A549 (cell line): ENCODE measurements at regions not wholly inside any gene's neighbourhood (a gene's known extent, or its start where the extent isn't known, plus 50 kb on each side); places are given as distances from the start of the nearest gene placed in this dataset.
"Not testable (repeated sequence)": the region's sequence is repeated elsewhere in the genome, so short reads cannot be mapped to it uniquely, and the experiment has no call there.

ENCODE experiments used
- ATAC-seq, 2 experiments: fragments of 200-7000 bp in 1 of 2; fragments of >200 bp in 1 of 2; cut with Nextera tagmentation in 1 of 2; cut with Tn5 transposase in 1 of 2; 3 replicates each; pipeline versions ENCODE4 v1.8.0 to v1.9.1; 2018 to 2020; ENCODE audit warnings: mild to moderate bottlenecking in 1 of 2, moderate library complexity in 1 of 2
- CTCF ChIA-PET: fragments of 300-600 bp; sonication (Branson Sonifier 250); formaldehyde crosslinking; extraction: SDS; loops from one replicate; lab custom pipeline; 2021; ENCODE audit warnings: antibody characterized with exemption, inconsistent platforms; lab: Yijun Ruan, JAX
- POLR2A ChIA-PET: fragments of 350-600 bp; formaldehyde crosslinking; extraction: SDS; loops from one replicate; lab custom pipeline; 2021; ENCODE audit warnings: antibody characterized with exemption, inconsistent platforms; lab: Yijun Ruan, JAX
- DNase-seq, 2 experiments: peaks; one replicate each; pipeline versions ENCODE4 v3.0.0 to v3.0.0-alpha.2; 2011 to 2016; ENCODE audit warnings: low read depth in 1 of 2, low spot score in 1 of 2
- FAIRE-seq: peaks from 2 replicates; lab custom pipeline; 2011; peaks lifted over from hg19 to GRCh38; lab: Jason Lieb, UNC
- H3K27ac ChIP-seq, 2 experiments: fragments of >200 bp; sonication (Bioruptor Twin); formaldehyde crosslinking; 3 replicates each; pipeline ENCODE4 v1.5.1; 2016 to 2017
- H3K4me1 ChIP-seq: fragments of >200 bp; sonication (Bioruptor Twin); formaldehyde crosslinking; 3 replicates; pipeline ENCODE4 v1.6.1; 2016
- H3K4me2 ChIP-seq: fragments of >200 bp; sonication (Bioruptor Twin); formaldehyde crosslinking; 3 replicates; pipeline ENCODE4 v1.6.1; 2016
- H3K4me3 ChIP-seq: fragments of >200 bp; sonication (Bioruptor Twin); formaldehyde crosslinking; 3 replicates; pipeline ENCODE4 v1.5.1; 2016
- H3K9me3 ChIP-seq: fragments of >200 bp; sonication (Bioruptor Twin); formaldehyde crosslinking; 3 replicates; pipeline ENCODE4 v1.6.1; 2016
- CBX2 ChIP-seq: fragments of 200-600 bp; sonication (generic); IDR thresholded peaks from 2 replicates; pipeline ENCODE4 v1.6.1; 2016; ENCODE audit warnings: low read depth, mild to moderate bottlenecking, borderline replicate concordance
- CHD2 ChIP-seq: fragments of 150-350 bp; IDR thresholded peaks from 2 replicates; pipeline ENCODE4 v1.6.1; 2014; ENCODE audit warnings: low read length; ENCODE audit not compliant: partially characterized antibody
- FOSL2 ChIP-seq, 2 experiments: fragments of 450-650 bp in 1 of 2; fragments of >200 bp in 1 of 2; sonication (Bioruptor Twin) in 1 of 2; formaldehyde crosslinking; IDR thresholded peaks; 2 replicates each; pipeline versions ENCODE4 v1.5.0 to v1.6.1; 2016 to 2020; ENCODE audit warnings: mild to moderate bottlenecking in 1 of 2, moderate library complexity in 1 of 2
- HDAC2 ChIP-seq: fragments of 200-600 bp; sonication (generic); IDR thresholded peaks from 2 replicates; pipeline ENCODE4 v1.6.1; 2016
- HOXA7 ChIP-seq: fragments of 250-450 bp; sonication (Bioruptor Pico); IDR thresholded peaks from 2 replicates; pipeline ENCODE4 v1.5.0; 2020; ENCODE audit warnings: mild to moderate bottlenecking, moderate library complexity
- JUN ChIP-seq, 2 experiments: fragments of >200 bp; sonication (Bioruptor Twin); formaldehyde crosslinking; IDR thresholded peaks; 2 replicates in 1 of 2; 3 replicates in 1 of 2; pipeline ENCODE4 v1.6.1; 2016 to 2017
- KDM1A ChIP-seq: fragments of 200-600 bp; sonication (generic); IDR thresholded peaks from 2 replicates; pipeline ENCODE4 v1.6.1; 2016; ENCODE audit warnings: low read depth, mild to moderate bottlenecking
- MAFK ChIP-seq: fragments of 450-650 bp; IDR thresholded peaks from 2 replicates; pipeline ENCODE4 v1.6.1; 2014; ENCODE audit not compliant: partially characterized antibody
- NFE2L2 ChIP-seq: fragments of 150-350 bp; conservative IDR thresholded peaks from 2 replicates; pipeline ENCODE4 v1.6.1; 2014; ENCODE audit warnings: low read length
- PHF8 ChIP-seq: fragments of 200-600 bp; sonication (generic); IDR thresholded peaks from 2 replicates; pipeline ENCODE4 v1.6.1; 2016; ENCODE audit warnings: low read depth, mild to moderate bottlenecking, antibody characterized with exemption, moderate library complexity, borderline replicate concordance
- POLR2A ChIP-seq: IDR thresholded peaks from 2 replicates; pipeline ENCODE4 v1.6.1; 2012; ENCODE audit warnings: mild to moderate bottlenecking, low read length
- RCOR1 ChIP-seq: fragments of 150-350 bp; IDR thresholded peaks from 2 replicates; pipeline ENCODE4 v1.6.1; 2014; ENCODE audit warnings: antibody characterized with exemption, low read length, low read depth
- RNF2 ChIP-seq: fragments of 200-600 bp; sonication (generic); IDR thresholded peaks from 2 replicates; pipeline ENCODE4 v1.6.1; 2016; ENCODE audit warnings: low read depth, mild to moderate bottlenecking, antibody characterized with exemption, moderate library complexity, borderline replicate concordance
- ZNF302 ChIP-seq: fragments of 250-450 bp; sonication (Bioruptor Pico); IDR thresholded peaks from 2 replicates; pipeline ENCODE4 v1.9.0; 2021; ENCODE audit warnings: inconsistent platforms, mild to moderate bottlenecking, moderate library complexity
- WGBS: methylation state at CpG from one replicate; pipeline ENCODE4 v1.1.6; 2017; ENCODE audit errors: missing lambda C conversion rate; 5-methylcytosine and 5-hydroxymethylcytosine counted together
- TF ChIP-seq, protein P1 (sequence below): IDR thresholded peaks from 2 replicates; pipeline ENCODE4 v1.6.1; 2012
- TF ChIP-seq, protein P2 (sequence below): fragments of >200 bp; sonication (Bioruptor Twin); formaldehyde crosslinking; IDR thresholded peaks from 3 replicates; pipeline ENCODE4 v1.5.1; 2016
- TF ChIP-seq, protein P3 (sequence below): IDR thresholded peaks from 2 replicates; pipeline ENCODE4 v1.6.1; 2012

DNA sequence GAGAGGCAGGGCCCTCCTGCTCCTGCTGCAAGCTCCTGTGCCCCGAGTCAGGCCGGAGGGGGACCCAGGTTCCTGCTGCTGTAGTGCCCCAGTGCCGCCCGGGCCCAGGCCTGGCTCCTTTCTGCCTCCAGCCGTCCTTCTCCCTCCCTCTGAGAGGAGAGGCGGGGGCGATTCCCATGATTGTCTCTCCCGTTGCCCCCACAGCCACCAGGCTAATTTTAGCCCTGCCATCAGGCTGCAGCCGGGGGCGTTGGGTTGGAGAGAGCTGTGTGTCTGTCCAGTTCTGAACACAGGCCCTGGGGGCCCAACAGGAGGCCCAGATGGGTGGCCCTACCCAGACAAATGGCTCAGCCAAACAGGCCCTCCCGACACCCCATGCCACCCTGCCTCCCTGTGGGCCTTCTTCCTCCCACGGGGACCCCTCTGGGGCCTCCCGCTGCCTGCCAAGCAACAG lies 214.8 kb downstream of the TBC1D2B start:
- Histone ChIP-seq H3K4me3 (no peak overlapping the region), H3K4me1 (no peaks in the 10 kb centered on the region), H3K27ac (no peak overlapping the region), H3K9me3 (no peaks in the 10 kb centered on the region), H3K4me2 (no peak overlapping the region)
- ATAC-seq, result no peak; a peak in 1 of 6 replicates
- 53% methylated on average over 13 of the region's 13 CpGs for WGBS
- FAIRE-seq, result no peak
- ChIA-PET CTCF (interaction anchor here (0.6 to 1.7 kb wide), 4 partner anchors 11 to 229 kb away, joined by 3 to 5 read pairs (median 4); no protein-coding TSS in a partner anchor), POLR2A (no interaction called here)
- no peak for DNase-seq
- TF ChIP-seq POLR2A (no peak), HOXA7 (CRISPR knock-in tag) (no peak), RCOR1 (no peak), HDAC2 (no peak)

DNA sequence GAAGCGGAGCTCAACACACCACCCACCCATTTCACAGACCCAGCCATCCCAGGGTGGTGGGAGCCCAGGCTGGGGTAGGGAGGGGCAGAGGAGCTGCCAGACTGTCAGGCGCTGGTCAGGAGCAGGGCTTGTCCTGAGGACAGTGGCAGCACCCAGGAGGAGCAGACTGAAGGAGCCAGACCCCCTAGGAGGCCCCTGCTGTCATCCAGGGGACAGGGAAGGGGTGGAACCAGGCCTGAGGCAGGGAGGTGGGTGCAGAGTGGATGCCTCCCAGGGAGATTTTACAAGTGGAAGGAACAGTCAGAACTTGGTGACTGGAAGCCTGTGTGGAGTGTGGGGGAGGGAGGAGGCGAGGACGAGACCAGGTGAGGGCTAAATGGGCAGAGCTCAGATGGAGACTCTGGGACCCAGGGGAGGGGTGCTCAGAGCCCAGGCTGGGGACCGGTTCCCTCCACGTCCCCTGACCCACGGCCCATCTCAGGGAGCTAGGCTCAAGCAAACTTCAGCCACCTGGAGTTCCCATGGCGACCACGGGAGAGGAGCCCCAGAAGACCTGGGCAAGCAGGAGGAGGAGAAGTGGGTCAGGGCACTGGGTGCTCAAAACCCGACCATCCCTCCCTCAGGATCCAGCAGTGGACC lies 215.4 kb downstream of the TBC1D2B start:
- CTCF ChIA-PET, result interaction anchor here (0.6 to 1.7 kb wide), 3 partner anchors 12 to 40 kb away, joined by 3 to 5 read pairs (median 3); no protein-coding TSS in a partner anchor
- H3K4me2 ChIP-seq, H3K9me3 ChIP-seq, FAIRE-seq, ATAC-seq, POLR2A ChIA-PET, H3K4me1 ChIP-seq, DNase-seq, H3K27ac ChIP-seq, H3K4me3 ChIP-seq: not testable (repeated sequence)
- WGBS, result 51% methylated on average over 10 of the region's 10 CpGs

DNA sequence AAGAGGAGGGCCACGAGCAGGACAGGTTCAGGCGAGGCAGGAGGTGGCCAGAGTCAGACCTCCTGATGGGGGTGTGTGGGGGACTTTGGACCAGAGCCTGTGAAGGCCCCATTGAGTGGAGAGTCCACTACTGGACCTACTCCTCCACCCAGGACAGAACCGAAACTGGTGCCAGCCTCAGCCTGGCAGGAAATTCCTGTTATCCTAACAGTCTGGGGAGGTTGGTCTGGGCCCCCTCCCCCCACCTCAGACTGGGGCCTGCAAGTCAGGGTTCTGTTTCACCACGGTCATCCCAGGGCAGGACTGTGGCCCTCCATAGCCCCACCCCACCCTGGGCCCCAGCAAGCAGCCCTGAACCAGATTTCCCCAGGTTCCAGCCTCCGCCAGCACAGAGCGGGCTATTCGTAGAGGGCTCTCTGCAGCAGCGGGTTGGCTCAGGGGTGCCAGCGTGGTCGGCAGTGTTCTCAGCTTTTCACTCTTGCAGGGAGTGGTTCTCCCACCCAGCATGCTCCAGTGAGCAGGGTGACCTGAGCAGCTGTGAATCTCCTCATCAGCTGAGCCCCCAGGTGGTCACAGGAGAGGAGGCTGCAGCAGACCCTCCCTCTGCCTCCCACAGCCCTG lies 217.3 kb downstream of the TBC1D2B start:
- TF ChIP-seq CHD2 (no peak), RNF2 (no peak), KDM1A (no peak), PHF8 (no peak), MAFK (no peak), ZNF302 (CRISPR knock-in tag) (no peak), CBX2 (no peak), FOSL2 (IDR thresholded peaks at IDR 0.05) (no peak), FOSL2 (CRISPR knock-in tag; IDR thresholded peaks at IDR 0.05) (no peak), NFE2L2 (no peak)
- TF ChIP-seq, protein P1, sequence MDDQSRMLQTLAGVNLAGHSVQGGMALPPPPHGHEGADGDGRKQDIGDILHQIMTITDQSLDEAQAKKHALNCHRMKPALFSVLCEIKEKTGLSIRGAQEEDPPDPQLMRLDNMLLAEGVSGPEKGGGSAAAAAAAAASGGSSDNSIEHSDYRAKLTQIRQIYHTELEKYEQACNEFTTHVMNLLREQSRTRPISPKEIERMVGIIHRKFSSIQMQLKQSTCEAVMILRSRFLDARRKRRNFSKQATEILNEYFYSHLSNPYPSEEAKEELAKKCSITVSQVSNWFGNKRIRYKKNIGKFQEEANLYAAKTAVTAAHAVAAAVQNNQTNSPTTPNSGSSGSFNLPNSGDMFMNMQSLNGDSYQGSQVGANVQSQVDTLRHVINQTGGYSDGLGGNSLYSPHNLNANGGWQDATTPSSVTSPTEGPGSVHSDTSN, result no peak
- H3K9me3 ChIP-seq, result no peaks in the 10 kb centered on the region
- CTCF ChIA-PET, result interaction anchor here (0.9 kb wide), 1 partner anchor 10 kb away, joined by 3 read pairs; no protein-coding TSS in a partner anchor
- POLR2A ChIA-PET, result no interaction called here
- no peak overlapping the region for H3K4me2 ChIP-seq
- H3K27ac ChIP-seq, result no peak overlapping the region
- 56% methylated on average over 10 of the region's 10 CpGs for WGBS
- DNase-seq, result no peak
- no peak for ATAC-seq
- no peaks in the 10 kb centered on the region for H3K4me1 ChIP-seq
- no peak overlapping the region for H3K4me3 ChIP-seq
- FAIRE-seq, result no peak

DNA sequence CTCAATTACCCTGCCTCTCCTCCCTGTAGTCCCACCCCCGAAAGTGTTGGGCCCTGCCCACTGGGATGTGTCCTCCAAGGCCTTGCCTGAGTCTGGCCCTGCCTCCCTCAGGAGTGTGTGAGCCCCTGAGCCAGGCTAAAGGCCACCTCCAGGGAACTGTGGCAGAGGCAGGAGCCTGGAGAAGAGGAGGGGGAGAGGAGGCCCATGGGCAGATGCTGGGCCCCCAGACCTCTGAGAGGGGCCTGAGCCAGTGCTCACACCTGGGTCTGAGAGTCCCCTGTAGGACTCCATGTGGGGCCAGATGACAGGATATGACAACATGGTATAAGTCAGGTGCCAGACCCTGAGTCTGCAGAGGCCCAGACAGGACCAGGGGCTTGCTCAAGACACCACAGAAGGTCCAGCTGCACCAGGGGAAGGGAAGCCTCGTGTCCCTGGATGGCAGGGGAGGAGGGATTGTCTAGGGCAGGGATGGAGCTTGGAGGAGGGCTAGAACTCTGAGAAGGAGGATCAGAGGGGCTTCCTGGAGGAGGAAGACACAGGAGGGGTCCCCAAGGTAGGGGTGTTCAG lies 217.9 kb downstream of the TBC1D2B start:
- POLR2A ChIA-PET, result no interaction called here
- no peaks in the 10 kb centered on the region for H3K9me3 ChIP-seq
- TF ChIP-seq, protein P2, sequence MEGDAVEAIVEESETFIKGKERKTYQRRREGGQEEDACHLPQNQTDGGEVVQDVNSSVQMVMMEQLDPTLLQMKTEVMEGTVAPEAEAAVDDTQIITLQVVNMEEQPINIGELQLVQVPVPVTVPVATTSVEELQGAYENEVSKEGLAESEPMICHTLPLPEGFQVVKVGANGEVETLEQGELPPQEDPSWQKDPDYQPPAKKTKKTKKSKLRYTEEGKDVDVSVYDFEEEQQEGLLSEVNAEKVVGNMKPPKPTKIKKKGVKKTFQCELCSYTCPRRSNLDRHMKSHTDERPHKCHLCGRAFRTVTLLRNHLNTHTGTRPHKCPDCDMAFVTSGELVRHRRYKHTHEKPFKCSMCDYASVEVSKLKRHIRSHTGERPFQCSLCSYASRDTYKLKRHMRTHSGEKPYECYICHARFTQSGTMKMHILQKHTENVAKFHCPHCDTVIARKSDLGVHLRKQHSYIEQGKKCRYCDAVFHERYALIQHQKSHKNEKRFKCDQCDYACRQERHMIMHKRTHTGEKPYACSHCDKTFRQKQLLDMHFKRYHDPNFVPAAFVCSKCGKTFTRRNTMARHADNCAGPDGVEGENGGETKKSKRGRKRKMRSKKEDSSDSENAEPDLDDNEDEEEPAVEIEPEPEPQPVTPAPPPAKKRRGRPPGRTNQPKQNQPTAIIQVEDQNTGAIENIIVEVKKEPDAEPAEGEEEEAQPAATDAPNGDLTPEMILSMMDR, result no peak
- TF ChIP-seq JUN (IDR thresholded peaks at IDR 0.05), result no peak
- TF ChIP-seq, protein P3, sequence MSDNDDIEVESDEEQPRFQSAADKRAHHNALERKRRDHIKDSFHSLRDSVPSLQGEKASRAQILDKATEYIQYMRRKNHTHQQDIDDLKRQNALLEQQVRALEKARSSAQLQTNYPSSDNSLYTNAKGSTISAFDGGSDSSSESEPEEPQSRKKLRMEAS, result no peak
- TF ChIP-seq, all 56 proteins: peak for 0
- Histone ChIP-seq H3K4me2 (no peak overlapping the region), H3K4me1 (no peaks in the 10 kb centered on the region), H3K27ac (no peak overlapping the region), H3K4me3 (no peak overlapping the region)
- CTCF ChIA-PET, result no interaction called here
- ATAC-seq (peak in 1 of 2 experiments; percentile 20; a peak in 2 of 6 replicates), FAIRE-seq (no peak), DNase-seq (no peak)
- 40% methylated on average over 2 of the region's 2 CpGs for WGBS
